ENCODE measurements at regions not wholly inside any gene's neighbourhood (a gene's known extent, or its start where the extent isn't known, plus 50 kb on each side); places are given as distances from the start of the nearest gene placed in this dataset.

GRCh38 chr5:125581311-125581710, 834.9 kb upstream of the ZNF608 start:
- TF ChIP-seq ESRRA (IDR thresholded peaks at IDR 0.05; ENCODE audit: low read length) (no peak), CUX1 (IDR thresholded peaks at IDR 0.05; ENCODE audit: insufficient replicate concordance, low read depth, low read length) (no peak), MEF2B (IDR thresholded peaks at IDR 0.05; ENCODE audit: partially characterized antibody, poor library complexity, severe bottlenecking) (no peak), SMAD1 (IDR thresholded peaks at IDR 0.05; ENCODE audit: low read depth, partially characterized antibody) (no peak), MTA3 (IDR thresholded peaks at IDR 0.05; ENCODE audit: borderline replicate concordance, low read length) (no peak), SREBF1 (IDR thresholded peaks at IDR 0.05; ENCODE audit: low read length) (no peak), ZNF217 (IDR thresholded peaks at IDR 0.05) (no peak), KLF5 (IDR thresholded peaks at IDR 0.05; ENCODE audit: partially characterized antibody) (no peak), RCOR1 (conservative IDR thresholded peaks at IDR 0.05; ENCODE audit: low read depth, low read length) (no peak), MXI1 (IDR thresholded peaks at IDR 0.05; ENCODE audit: low read depth, low read length) (no peak), HCFC1 (IDR thresholded peaks at IDR 0.05; ENCODE audit: low read length) (no peak), JUNB (IDR thresholded peaks at IDR 0.05) (no peak)
- Histone ChIP-seq H3K27ac (ENCODE audit: control insufficient read depth, insufficient read depth) (no peak overlapping the region), H3K9ac (ENCODE audit: control insufficient read depth, insufficient read depth, low read length) (no peak overlapping the region), H3K4me2 (ENCODE audit: control insufficient read depth, insufficient read depth) (no peak overlapping the region), H3K36me3 (ENCODE audit: control insufficient read depth in 2 of 2, insufficient read depth in 2 of 2, low read length in 1 of 2) (no peaks in the 10 kb centered on the region), H3K4me3 (no peak overlapping the region), H3K4me1 (ENCODE audit: control insufficient read depth, insufficient read depth, low read length) (no peaks in the 10 kb centered on the region), H3K79me2 (ENCODE audit: control insufficient read depth, insufficient read depth, low read length) (no peaks in the 10 kb centered on the region), H2AFZ (ENCODE audit: control insufficient read depth, low read depth, low read length) (no peak overlapping the region), H4K20me1 (ENCODE audit: control insufficient read depth, insufficient read depth) (no peaks in the 10 kb centered on the region), H3K9me3 (replicated peaks; ENCODE audit: control insufficient read depth, insufficient read depth, low read length) (no peaks in the 10 kb centered on the region), H3K27me3 (replicated peaks in 1 of 2; ENCODE audit: control insufficient read depth in 2 of 2, insufficient read depth in 2 of 2, low read length in 1 of 2) (no peaks in the 10 kb centered on the region; a peak in 1 of 4 replicates)
- intact Hi-C loops (cut with micrococcal nuclease; ENCODE audit: unreplicated experiment) = no loop called here
- in situ Hi-C loops (cut with MboI) = no loop called here
- RAD21 ChIA-PET (ENCODE audit: unreplicated experiment) = no interaction called here
- no TSS peak for BruUV-seq (replicated peaks)
- FAIRE-seq (no peak), ATAC-seq (no peak), DNase-seq (ENCODE audit: low read depth, low spot score) (no peak)
- CTCF ChIA-PET = no interaction called here
- POLR2A ChIA-PET = no interaction called here
- SMC1A ChIA-PET (ENCODE audit: uncharacterized antibody, unreplicated experiment) = no interaction called here

Data from GM12878 (cell line).